Upper lobe of right lung (tissue), 1 donor: ENCODE measurements at regions not wholly inside any gene's neighbourhood (a gene's known extent, or its start where the extent isn't known, plus 50 kb on each side); places are given as distances from the start of the nearest gene placed in this dataset.

Experiments used
- ATAC-seq: fragments of 200-7000 bp; cut with Tn5 transposase; one replicate; pipeline ENCODE4 v1.9.1; 2020; ENCODE audit warnings: mild to moderate bottlenecking, moderate library complexity
- DNase-seq: peaks from one replicate; pipeline ENCODE4 v3.0.0-alpha.2; 2020
- H3K27ac ChIP-seq: fragments of 200-600 bp; one replicate; pipeline ENCODE4 v1.8.0; 2022
- H3K27me3 ChIP-seq: fragments of 200-600 bp; one replicate; pipeline ENCODE4 v1.8.0; 2022; ENCODE audit warnings: mild to moderate bottlenecking
- H3K36me3 ChIP-seq: fragments of 200-600 bp; one replicate; pipeline ENCODE4 v1.8.0; 2022
- H3K4me1 ChIP-seq: fragments of 200-600 bp; one replicate; pipeline ENCODE4 v1.8.0; 2022
- H3K4me3 ChIP-seq: fragments of 200-600 bp; one replicate; pipeline ENCODE4 v1.8.0; 2022; ENCODE audit warnings: mild to moderate bottlenecking
- H3K9me3 ChIP-seq: fragments of 200-600 bp; one replicate; pipeline ENCODE4 v1.8.0; 2022
- intact Hi-C: fragments of 100-400 bp; cut with DNase I; formaldehyde crosslinking; loops from one replicate; pipeline ENCODE4 v1.11.0; 2022
- TF ChIP-seq, protein P1 (sequence below): fragments of 200-600 bp; IDR thresholded peaks from one replicate; pipeline ENCODE4 v1.8.0; 2022; ENCODE audit warnings: antibody characterized with exemption
- donor health status: DM: no; HTN: yes; CAD: no; lungs with severe emphysema.

GRCh38 chr1:30174499-30174898 is 548.9 kb downstream of the MATN1 start:
- DNase-seq (no peak), ATAC-seq (no peak)
- Histone ChIP-seq H3K27me3 (no peaks in the 10 kb centered on the region), H3K27ac (no peak overlapping the region), H3K4me3 (no peak overlapping the region), H3K36me3 (no peaks in the 10 kb centered on the region), H3K4me1 (no peaks in the 10 kb centered on the region), H3K9me3 (no peaks in the 10 kb centered on the region)
- TF ChIP-seq, protein P1, sequence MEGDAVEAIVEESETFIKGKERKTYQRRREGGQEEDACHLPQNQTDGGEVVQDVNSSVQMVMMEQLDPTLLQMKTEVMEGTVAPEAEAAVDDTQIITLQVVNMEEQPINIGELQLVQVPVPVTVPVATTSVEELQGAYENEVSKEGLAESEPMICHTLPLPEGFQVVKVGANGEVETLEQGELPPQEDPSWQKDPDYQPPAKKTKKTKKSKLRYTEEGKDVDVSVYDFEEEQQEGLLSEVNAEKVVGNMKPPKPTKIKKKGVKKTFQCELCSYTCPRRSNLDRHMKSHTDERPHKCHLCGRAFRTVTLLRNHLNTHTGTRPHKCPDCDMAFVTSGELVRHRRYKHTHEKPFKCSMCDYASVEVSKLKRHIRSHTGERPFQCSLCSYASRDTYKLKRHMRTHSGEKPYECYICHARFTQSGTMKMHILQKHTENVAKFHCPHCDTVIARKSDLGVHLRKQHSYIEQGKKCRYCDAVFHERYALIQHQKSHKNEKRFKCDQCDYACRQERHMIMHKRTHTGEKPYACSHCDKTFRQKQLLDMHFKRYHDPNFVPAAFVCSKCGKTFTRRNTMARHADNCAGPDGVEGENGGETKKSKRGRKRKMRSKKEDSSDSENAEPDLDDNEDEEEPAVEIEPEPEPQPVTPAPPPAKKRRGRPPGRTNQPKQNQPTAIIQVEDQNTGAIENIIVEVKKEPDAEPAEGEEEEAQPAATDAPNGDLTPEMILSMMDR: no peak
- intact Hi-C loops: no loop called here

DNA sequence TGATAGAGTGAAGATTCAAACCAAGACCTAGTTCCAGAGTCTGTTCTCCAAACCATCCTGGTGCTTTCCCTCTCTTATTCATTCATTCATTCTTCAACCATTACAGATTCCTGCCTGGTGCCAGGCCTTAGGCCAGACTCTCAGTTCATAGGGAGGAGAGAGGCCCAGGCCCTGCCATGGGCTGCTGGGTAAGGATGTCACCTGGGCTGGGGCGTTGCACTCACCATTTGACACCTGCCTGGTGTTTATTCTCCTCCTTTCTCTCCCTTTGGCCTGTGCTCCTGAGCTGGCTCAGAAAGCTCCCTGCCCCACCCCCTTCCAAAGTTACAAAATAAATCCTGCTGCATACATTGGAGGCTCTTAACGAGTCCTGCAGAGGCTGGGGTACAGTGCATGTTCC is 549.8 kb downstream of the MATN1 start:
- Histone ChIP-seq H3K27ac (no peak overlapping the region), H3K4me1 (no peaks in the 10 kb centered on the region), H3K27me3 (no peaks in the 10 kb centered on the region), H3K9me3 (no peaks in the 10 kb centered on the region), H3K4me3 (no peak overlapping the region), H3K36me3 (no peaks in the 10 kb centered on the region)
- TF ChIP-seq, protein P1: no peak
- DNase-seq (no peak), ATAC-seq (no peak)
- intact Hi-C loops: no loop called here

DNA sequence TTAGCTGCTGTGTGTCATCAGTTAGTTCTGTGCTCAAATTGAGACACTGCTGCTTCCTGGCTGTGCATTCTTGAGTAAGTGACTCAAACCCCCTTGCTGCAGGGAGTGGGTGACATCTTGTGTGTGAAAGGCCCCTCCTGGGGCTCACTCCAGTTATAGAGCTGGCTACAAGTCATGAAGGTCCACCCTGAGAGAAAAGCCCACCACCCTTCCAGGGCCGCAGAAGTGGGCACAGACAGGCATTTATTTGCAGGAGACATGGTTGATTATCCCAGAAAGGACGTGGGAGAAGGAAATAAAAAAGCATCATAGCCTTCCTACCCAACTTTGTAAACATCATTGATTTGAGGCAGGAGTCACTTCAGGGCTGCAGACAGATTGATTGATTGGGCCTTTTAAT is 550.6 kb downstream of the MATN1 start:
- TF ChIP-seq, protein P1: no peak
- DNase-seq: no peak
- Histone ChIP-seq H3K4me1 (no peaks in the 10 kb centered on the region), H3K27me3 (no peaks in the 10 kb centered on the region), H3K27ac (no peak overlapping the region), H3K4me3 (no peak overlapping the region), H3K36me3 (no peaks in the 10 kb centered on the region), H3K9me3 (no peaks in the 10 kb centered on the region)
- intact Hi-C loops: no loop called here
- ATAC-seq: no peak

DNA sequence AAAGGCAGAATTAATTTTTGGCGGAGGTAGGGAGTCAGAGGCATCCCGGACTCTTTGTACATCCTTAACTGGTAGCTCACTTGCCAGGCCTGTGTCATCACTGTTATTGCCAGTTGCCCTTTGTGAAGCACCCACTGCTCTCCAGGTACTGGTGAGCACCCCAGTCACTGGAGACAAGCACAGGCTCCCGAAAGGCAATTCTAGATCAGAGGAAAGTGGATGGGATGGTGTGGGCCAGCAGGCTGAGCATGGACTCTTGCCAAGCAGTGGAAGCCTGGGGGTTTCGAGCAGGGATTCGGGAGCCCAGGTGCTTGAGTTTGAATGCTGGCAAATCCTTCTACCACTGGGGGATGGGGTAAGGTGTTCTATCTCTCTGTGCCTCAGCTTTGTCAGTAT is 551.1 kb downstream of the MATN1 start:
- Histone ChIP-seq H3K4me3 (no peak overlapping the region), H3K27me3 (no peaks in the 10 kb centered on the region), H3K4me1 (no peaks in the 10 kb centered on the region), H3K27ac (no peak overlapping the region), H3K9me3 (no peaks in the 10 kb centered on the region), H3K36me3 (no peaks in the 10 kb centered on the region)
- intact Hi-C loops: no loop called here
- no peak for ATAC-seq
- DNase-seq: no peak
- TF ChIP-seq, protein P1: no peak

DNA sequence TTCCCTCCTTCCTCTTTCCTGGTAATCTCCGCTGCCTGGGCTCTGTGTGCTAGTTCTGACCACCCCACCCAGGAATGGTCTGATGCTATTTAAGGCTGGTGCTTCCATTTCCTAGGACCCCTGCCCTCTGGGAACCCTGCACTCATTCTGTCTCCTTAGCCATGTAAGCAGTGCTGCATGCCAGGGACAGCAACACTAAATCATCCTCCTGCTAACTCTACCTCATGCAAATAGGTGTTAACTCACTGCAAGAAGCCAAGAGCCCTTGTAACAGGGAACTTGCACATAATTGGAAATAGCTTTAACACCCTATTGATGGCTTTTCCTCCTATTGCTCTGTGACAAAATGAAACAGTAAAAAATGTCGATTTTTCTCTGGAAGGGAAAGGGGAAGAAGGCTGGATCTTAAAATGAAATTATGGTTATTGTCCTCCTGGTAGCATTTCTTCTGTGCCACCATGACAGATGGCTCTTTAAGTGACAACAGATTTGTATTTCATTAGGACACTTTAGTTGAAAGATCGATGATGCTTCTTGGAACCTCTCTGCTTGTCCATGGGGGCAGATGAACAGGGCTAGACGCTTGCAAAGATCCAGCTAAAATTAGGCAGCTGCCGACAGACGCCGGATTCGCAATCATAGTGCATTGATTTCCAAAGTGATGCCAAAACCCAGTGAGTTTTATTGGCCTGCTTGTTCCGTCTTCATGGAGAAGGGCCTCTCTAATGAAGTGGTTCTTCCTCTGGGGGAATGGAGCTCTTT is 551.7 kb downstream of the MATN1 start:
- no peak for DNase-seq
- H3K4me1 ChIP-seq: no peaks in the 10 kb centered on the region
- no peak for ATAC-seq
- intact Hi-C loops: no loop called here
- H3K27me3 ChIP-seq: no peaks in the 10 kb centered on the region
- no peaks in the 10 kb centered on the region for H3K9me3 ChIP-seq
- H3K36me3 ChIP-seq: no peaks in the 10 kb centered on the region
- TF ChIP-seq, protein P1: no peak
- no peak overlapping the region for H3K27ac ChIP-seq
- no peak overlapping the region for H3K4me3 ChIP-seq

DNA sequence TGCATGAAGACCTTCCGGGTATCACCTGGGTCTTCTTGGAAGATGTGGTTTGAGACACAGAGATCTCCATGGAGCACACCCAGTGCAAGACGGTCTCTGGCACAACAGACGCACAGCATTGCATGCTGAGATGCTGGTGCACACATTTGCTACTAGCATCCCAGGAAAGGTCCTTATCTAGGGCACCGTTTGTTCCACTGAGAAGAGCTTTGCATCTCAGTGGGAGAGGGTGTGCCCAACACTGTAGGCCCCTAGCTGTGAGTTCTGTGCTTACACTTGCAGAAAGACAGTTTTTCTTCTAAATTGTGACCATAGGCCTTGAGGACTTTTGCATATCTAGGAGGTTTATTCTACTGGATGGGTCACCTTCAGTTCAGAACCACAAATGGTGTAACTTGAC is 554.1 kb downstream of the MATN1 start:
- Histone ChIP-seq H3K36me3 (no peaks in the 10 kb centered on the region), H3K27ac (no peak overlapping the region), H3K4me1 (no peaks in the 10 kb centered on the region), H3K9me3 (no peaks in the 10 kb centered on the region), H3K4me3 (no peak overlapping the region), H3K27me3 (no peaks in the 10 kb centered on the region)
- intact Hi-C loops: no loop called here
- TF ChIP-seq, protein P1: no peak
- ATAC-seq: no peak
- DNase-seq: no peak
